ENCODE measurements at regions not wholly inside any gene's neighbourhood (a gene's known extent, or its start where the extent isn't known, plus 50 kb on each side); places are given as distances from the start of the nearest gene placed in this dataset.

DNA sequence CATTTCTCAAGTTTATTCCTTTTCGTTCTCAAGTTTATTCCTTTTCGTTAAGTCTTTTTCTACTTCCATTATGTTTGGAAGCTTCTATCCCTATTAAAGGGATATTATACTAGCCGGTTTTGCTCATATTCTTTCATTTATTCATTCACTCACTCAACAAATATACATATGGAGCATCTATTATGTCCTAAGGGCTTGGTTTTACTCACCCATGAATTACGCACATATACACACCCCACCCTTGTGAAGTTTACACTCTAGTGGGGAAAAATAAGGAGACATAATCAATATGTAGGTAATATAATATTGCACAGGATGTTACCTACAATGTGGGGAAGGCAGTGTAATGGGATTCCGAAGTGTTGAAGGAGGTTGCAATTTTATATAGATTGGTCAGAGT lies 90.5 kb downstream of the ACTL7B start:
- WGBS (ENCODE audit: extremely low coverage, insufficient read length, low lambda C conversion rate): no CpG with 5 or more reads among the region's 5 CpGs

More for the DNA sequence above, 90.5 kb downstream of the ACTL7B start:
- Histone ChIP-seq H3K79me1 (ENCODE audit: insufficient read depth, low read depth, low read length, poor library complexity, severe bottlenecking) (no peaks in the 10 kb centered on the region), H4K91ac (ENCODE audit: insufficient read length, low read depth, low read length) (no peak overlapping the region), H2BK12ac (ENCODE audit: insufficient read length, low read depth, low read length) (no peak overlapping the region), H4K8ac (replicated peaks; ENCODE audit: insufficient read length, low read depth, low read length) (no peak overlapping the region), H3K9me3 (ENCODE audit: control insufficient read depth, low read depth, low read length) (no peaks in the 10 kb centered on the region), H2BK5ac (ENCODE audit: insufficient read length, low read length) (no peak overlapping the region), H4K20me1 (ENCODE audit: control insufficient read depth, insufficient read depth, insufficient read length) (no peaks in the 10 kb centered on the region), H3T11ph (ENCODE audit: low read length) (no peak overlapping the region), H3K18ac (ENCODE audit: insufficient read length, low read depth, low read length) (no peak overlapping the region), H3K27me3 (ENCODE audit: insufficient read depth, low read length) (no peaks in the 10 kb centered on the region), H2AK5ac (ENCODE audit: insufficient read length, low read length) (no peak overlapping the region), H3K79me2 (ENCODE audit: insufficient read depth, low read length) (no peaks in the 10 kb centered on the region), H3K4me1 (ENCODE audit: insufficient read depth, low read length) (peaks cover 3% of the 10 kb centered on the region; the same call in 1 of the 2 replicates), H3K4ac (ENCODE audit: low read depth, low read length) (no peak overlapping the region), H3K9ac (ENCODE audit: extremely low read depth, insufficient read length, low read length) (no peak overlapping the region), H2BK120ac (ENCODE audit: low read depth, low read length, poor library complexity, severe bottlenecking) (no peak overlapping the region), H2BK15ac (ENCODE audit: low read depth, low read length) (no peak overlapping the region), H3K23me2 (ENCODE audit: insufficient read length, low read depth, low read length, poor library complexity, severe bottlenecking) (no peaks in the 10 kb centered on the region), H2AFZ (ENCODE audit: low read length) (no peak overlapping the region), H3K56ac (ENCODE audit: insufficient read length, low read depth, low read length) (no peak overlapping the region), H2BK20ac (ENCODE audit: low read depth, low read length, poor library complexity, severe bottlenecking) (no peak overlapping the region), H3K23ac (ENCODE audit: insufficient read length, low read depth, low read length) (no peak overlapping the region), H3K27ac (ENCODE audit: insufficient read length, low read depth, low read length) (no peak overlapping the region), H4K5ac (ENCODE audit: insufficient read length, low read depth, low read length) (no peak overlapping the region), H3K4me2 (ENCODE audit: insufficient read depth, insufficient read length, low read length) (no peak overlapping the region), H3K14ac (ENCODE audit: insufficient read depth, low read length) (no peak overlapping the region)
- no peak overlapping the region for H3K4me3 Mint-ChIP-seq
- no peak overlapping the region for H3K27ac Mint-ChIP-seq
- no peaks in the 10 kb centered on the region for H3K27me3 Mint-ChIP-seq (ENCODE audit: low read depth)
- DNase-seq: no peak
- H3K36me3 Mint-ChIP-seq (ENCODE audit: insufficient read depth in 1 of 3, low read depth in 3 of 3): peaks cover 0 to 1% (median 0%) of the 10 kb centered on the region in 3 experiments; a peak in 1 of 7 replicates
- TF ChIP-seq, protein P1, sequence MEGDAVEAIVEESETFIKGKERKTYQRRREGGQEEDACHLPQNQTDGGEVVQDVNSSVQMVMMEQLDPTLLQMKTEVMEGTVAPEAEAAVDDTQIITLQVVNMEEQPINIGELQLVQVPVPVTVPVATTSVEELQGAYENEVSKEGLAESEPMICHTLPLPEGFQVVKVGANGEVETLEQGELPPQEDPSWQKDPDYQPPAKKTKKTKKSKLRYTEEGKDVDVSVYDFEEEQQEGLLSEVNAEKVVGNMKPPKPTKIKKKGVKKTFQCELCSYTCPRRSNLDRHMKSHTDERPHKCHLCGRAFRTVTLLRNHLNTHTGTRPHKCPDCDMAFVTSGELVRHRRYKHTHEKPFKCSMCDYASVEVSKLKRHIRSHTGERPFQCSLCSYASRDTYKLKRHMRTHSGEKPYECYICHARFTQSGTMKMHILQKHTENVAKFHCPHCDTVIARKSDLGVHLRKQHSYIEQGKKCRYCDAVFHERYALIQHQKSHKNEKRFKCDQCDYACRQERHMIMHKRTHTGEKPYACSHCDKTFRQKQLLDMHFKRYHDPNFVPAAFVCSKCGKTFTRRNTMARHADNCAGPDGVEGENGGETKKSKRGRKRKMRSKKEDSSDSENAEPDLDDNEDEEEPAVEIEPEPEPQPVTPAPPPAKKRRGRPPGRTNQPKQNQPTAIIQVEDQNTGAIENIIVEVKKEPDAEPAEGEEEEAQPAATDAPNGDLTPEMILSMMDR (conservative IDR thresholded peaks at IDR 0.05): no peak
- peaks cover 4 to 5% of the 10 kb centered on the region in 2 experiments; a peak in 4 of 5 replicates for H3K9me3 Mint-ChIP-seq
- H3K4me1 Mint-ChIP-seq: peaks cover 10 to 19% of the 10 kb centered on the region in 2 experiments
